ENCODE measurements at regions not wholly inside any gene's neighbourhood (a gene's known extent, or its start where the extent isn't known, plus 50 kb on each side); places are given as distances from the start of the nearest gene placed in this dataset.

- TF ChIP-seq CTCF (conservative IDR thresholded peaks at IDR 0.05) = no peak
- no peak for TF ChIP-seq ZFX (IDR thresholded peaks at IDR 0.05)
- H3K27ac ChIP-seq = no peak overlapping the region
Measured at GRCh38 chr5:68352166-68352565, 136.6 kb downstream of the PIK3R1 start.

DNA sequence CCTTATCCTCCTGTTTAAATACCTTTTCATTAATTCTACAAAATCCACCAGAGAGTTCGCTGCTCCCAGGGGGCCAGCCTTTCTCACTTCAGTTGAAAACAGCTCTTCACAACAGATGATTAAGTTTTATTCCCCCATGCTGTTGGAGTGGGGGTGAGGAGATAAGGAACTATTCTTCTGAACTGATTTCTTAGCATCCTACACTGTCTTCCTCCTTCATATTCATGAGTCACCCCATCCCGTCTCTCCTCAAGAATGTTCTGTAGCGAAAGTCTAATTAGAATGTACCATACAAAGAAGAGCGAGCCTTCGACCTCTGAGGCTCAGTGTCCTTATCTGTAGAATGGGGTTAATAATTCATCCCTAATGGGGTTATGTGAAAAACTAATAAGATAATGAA lies 138.0 kb downstream of the PIK3R1 start:
- no peak overlapping the region for H3K27ac ChIP-seq
- TF ChIP-seq CTCF (conservative IDR thresholded peaks at IDR 0.05) (no peak), ZFX (IDR thresholded peaks at IDR 0.05) (no peak)

GRCh38 chr5:68354315-68354714 lies 138.8 kb downstream of the PIK3R1 start:
- no peak for TF ChIP-seq CTCF (conservative IDR thresholded peaks at IDR 0.05)
- no peak for TF ChIP-seq ZFX (IDR thresholded peaks at IDR 0.05)
- H3K27ac ChIP-seq = no peak overlapping the region

- TF ChIP-seq CTCF (conservative IDR thresholded peaks at IDR 0.05) = no peak
- no peak for TF ChIP-seq ZFX (IDR thresholded peaks at IDR 0.05)
Measured at GRCh38 chr5:68356216-68356615, 140.7 kb downstream of the PIK3R1 start.

GRCh38 chr5:68356623-68357022 lies 141.1 kb downstream of the PIK3R1 start:
- TF ChIP-seq ZFX (IDR thresholded peaks at IDR 0.05) = no peak
- no peak for TF ChIP-seq CTCF (conservative IDR thresholded peaks at IDR 0.05)
- no peak overlapping the region for H3K27ac ChIP-seq

More at GRCh38 chr5:68356216-68356615, 140.7 kb downstream of the PIK3R1 start:
- no peak overlapping the region for H3K27ac ChIP-seq

DNA sequence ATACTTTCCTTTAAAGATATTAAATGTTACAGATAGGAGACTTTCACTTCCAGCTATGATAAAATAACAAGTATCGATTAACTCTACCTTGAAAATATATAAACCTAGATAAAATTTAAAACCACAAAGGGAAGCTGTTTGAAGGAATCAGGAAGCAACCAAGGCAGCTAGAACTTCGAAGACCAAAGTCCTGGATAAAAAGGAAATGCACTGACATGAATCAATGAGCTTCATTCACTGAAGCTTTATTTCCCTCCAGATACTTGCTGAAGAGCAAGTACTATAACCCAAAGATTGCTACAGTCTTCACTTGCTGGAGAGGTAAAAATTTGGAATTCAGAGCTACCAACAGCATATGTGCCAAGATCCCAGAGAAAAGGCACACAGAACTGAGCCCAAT lies 144.1 kb downstream of the PIK3R1 start:
- no peak for TF ChIP-seq CTCF (conservative IDR thresholded peaks at IDR 0.05)
- no peak for TF ChIP-seq ZFX (IDR thresholded peaks at IDR 0.05)
- no peak overlapping the region for H3K27ac ChIP-seq

DNA sequence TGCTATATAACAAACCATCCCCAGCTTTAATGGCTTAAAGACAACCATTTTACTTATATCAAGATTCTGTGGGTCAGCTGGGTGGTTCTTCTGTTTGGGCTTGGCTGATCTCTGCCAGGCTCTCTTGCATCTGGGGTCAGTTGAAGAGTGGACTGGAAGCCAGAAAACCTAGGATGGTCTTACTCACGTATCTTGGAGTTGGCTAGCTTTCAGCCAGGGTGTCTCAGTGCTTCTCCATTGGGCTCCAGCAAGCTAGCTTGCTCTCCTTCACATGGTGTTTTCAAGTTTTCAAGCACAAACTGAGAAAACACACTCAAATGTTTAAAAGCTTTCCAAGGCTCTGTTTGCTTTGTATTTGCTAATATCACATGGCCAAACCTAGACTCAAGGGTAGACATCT lies 146.8 kb downstream of the PIK3R1 start:
- TF ChIP-seq ZFX (IDR thresholded peaks at IDR 0.05) = no peak

DNA sequence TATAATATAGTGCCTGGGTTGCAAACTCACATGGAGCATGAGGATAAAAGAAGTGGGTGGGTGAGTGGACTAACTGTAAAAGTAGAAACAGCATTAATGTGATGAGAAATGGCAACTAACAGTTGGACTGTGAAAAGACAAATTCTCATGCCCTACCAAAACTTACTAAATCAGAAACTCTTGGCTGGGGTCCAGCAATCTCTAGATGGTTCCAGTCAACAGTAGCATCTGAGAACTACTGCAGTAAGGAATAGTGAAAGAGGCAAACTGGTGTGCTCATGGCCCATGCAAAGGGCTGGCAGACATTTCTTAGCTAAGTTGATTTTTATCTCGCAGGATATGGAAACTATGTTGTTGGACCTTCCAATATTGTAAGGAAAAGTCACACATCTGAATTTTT lies 150.3 kb downstream of the PIK3R1 start:
- H3K27ac ChIP-seq = no peak overlapping the region
- TF ChIP-seq CTCF (conservative IDR thresholded peaks at IDR 0.05) = no peak
- no peak for TF ChIP-seq ZFX (IDR thresholded peaks at IDR 0.05)

More for the DNA sequence above, 146.8 kb downstream of the PIK3R1 start:
- H3K27ac ChIP-seq = no peak overlapping the region
